GM12872 (cell line): ENCODE measurements at regions not wholly inside any gene's neighbourhood (a gene's known extent, or its start where the extent isn't known, plus 50 kb on each side); places are given as distances from the start of the nearest gene placed in this dataset.

Experiments
- TF ChIP-seq, protein P1 (sequence below): IDR thresholded peaks from 3 replicates; pipeline ENCODE4 v1.5.1; 2011; ENCODE audit warnings: low read depth, mild to moderate bottlenecking, low read length, moderate library complexity; ENCODE audit not compliant: insufficient read depth

DNA sequence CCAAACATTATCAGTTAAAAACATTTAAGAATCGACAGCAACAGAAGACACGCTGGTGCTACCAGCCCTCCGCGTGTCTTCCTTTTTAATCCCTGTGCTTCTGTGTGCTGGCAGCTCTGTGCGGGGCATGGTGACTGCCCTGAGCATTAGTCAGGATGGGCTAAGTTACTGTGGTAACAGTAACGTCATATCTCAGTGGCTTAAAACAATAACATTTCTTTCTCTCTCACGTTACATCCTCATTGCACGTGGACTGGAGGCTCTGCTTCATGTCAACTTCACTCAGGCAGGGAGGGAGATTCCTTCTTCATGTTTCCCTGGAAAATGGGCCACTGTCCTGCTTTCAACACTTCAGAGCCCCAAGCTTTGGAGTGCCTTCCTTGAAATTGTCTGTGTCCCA lies 378.5 kb downstream of the CCSER2 start:
- TF ChIP-seq, protein P1, sequence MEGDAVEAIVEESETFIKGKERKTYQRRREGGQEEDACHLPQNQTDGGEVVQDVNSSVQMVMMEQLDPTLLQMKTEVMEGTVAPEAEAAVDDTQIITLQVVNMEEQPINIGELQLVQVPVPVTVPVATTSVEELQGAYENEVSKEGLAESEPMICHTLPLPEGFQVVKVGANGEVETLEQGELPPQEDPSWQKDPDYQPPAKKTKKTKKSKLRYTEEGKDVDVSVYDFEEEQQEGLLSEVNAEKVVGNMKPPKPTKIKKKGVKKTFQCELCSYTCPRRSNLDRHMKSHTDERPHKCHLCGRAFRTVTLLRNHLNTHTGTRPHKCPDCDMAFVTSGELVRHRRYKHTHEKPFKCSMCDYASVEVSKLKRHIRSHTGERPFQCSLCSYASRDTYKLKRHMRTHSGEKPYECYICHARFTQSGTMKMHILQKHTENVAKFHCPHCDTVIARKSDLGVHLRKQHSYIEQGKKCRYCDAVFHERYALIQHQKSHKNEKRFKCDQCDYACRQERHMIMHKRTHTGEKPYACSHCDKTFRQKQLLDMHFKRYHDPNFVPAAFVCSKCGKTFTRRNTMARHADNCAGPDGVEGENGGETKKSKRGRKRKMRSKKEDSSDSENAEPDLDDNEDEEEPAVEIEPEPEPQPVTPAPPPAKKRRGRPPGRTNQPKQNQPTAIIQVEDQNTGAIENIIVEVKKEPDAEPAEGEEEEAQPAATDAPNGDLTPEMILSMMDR: no peak

DNA sequence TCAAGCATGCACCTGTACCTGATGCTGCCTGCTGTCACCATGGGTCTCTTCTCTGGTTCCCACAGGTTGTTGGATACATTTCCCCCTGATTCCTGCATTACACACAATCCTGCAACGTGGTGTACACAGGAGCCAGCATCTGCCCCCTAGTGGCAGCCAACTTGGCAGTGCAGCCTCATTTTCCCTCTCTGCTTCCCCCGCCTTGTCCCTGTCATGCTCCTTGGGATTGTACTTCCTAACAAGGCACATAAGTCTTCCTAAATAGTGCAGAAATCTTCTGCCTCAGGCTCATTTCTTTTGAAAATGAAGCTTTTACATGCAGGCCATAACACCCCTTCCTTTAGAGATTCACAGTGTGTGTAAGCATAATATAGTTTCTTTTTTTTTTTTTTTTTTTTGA lies 387.5 kb downstream of the CCSER2 start:
- TF ChIP-seq, protein P1: peak; percentile 92

DNA sequence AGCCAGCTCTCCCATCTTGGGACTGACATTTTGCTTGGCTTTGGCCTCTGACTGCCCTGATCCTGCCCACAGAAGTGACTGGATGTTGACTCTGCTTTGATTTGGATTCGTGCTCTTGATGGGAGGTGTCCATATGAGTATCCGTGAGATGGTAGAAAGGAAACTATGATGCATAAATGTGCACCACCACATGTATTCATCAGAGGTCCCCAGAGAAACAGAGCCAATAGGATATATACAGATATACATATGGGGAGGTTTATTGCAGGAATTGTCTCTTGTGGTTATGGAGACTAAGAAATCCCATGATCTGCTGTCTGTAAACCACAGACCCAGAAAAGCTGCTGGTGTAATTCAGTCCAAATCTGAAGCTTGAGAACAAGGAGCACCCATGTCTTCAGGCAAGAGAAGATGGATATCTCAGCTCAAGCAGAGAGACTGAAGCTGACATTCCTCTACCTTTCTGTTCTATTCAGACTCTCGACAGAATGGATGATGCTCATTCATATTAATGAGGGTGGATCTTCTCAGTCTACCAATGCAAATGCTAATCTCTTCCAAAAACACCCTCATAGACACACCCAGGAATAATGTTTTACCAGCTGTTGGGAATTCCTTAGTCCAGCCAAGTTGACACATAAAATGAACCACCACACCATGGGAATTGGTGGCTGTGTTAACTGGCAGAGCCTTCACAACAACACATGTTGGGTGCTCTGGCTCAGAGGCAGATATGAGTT lies 390.7 kb downstream of the CCSER2 start:
- TF ChIP-seq, protein P1: no peak

DNA sequence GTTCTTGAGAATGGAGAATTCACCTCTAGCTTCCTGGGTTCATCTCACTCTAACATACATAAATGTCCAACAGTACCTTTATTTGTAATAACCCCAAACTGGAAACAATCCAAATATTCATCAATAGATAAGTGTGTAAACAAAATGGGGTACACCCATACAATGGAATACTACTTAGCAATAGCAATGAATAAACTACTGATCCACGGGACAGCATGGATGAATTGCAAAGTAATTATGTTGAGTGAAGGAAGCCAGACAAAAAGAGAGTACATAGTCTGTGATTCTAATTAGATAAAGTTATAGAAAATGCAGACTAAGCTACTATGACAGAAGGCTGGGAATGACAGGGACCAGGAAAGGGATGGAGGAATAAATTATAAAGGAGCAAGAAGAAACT lies 391.3 kb downstream of the CCSER2 start:
- TF ChIP-seq, protein P1: no peak

DNA sequence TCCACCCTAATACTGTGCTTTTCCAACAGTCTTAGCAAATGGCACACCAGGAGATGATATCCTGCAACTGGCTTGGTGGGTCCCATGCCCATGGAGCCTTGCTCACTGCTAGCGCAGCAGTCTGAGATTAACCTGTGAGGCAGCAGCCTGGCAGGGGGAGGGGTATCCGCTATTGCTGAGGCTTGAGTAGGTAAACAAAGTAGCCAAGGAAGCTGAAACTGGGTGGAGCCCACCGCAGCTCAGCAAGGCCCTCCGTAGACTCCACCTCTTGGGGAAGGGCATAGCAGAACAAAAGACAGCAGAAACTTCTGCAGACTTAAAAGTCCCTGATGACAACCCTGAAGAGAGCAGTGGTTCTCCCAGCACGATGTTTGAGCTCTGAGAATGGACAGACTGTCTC lies 399.0 kb downstream of the CCSER2 start:
- TF ChIP-seq, protein P1: no peak

DNA sequence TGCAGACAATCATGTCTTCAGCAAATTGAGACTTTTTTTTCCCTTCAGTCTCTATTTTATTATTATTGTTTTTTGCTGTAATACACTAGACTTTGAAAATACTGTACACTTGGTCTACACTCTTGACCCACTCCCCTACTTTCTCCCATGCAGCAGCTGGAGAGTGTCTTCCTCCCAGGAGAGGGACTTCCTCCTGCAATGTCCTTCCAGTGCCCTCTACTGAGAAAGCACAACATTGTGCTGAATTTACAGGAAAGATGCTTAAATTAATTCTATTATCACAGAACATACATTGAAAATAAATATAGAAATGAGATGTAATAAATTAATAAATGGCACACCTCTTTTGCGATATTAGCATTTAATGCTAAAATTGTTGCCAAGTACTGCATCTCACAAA lies 411.3 kb downstream of the CCSER2 start:
- TF ChIP-seq, protein P1: no peak

DNA sequence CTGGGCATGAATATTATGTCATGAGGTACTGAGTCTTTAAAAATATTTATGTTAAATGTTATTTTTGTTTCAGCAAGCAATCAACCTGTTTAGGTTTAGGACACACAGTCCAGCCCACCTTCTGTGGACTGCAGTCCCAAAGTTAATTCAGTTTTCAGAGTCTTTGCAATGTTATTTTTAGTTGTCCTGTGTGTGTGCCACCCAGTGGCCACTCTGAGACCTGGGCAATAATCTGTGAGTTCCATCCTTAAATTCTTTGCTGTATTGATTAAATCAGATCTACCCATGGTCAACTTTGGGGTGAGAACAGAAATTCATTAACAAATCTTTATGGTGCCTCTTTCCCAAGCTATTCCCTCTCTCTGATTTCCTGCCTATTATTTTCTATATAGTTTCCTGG lies 415.1 kb downstream of the CCSER2 start:
- TF ChIP-seq, protein P1: peak; percentile 53
